SK-N-SH (cell line): ENCODE measurements at regions not wholly inside any gene's neighbourhood (a gene's known extent, or its start where the extent isn't known, plus 50 kb on each side); places are given as distances from the start of the nearest gene placed in this dataset.
"Not testable (repeated sequence)": the region's sequence is repeated elsewhere in the genome, so short reads cannot be mapped to it uniquely, and the experiment has no call there.

ENCODE experiments used
- CTCF ChIA-PET: fragments of 300-600, 350-600 bp; formaldehyde crosslinking; extraction: SDS; loops from one replicate; lab custom pipeline; 2021; lab: Yijun Ruan, JAX
- POLR2A ChIA-PET: fragments of 350-600 bp; sonication (Branson Sonifier 250); formaldehyde crosslinking; extraction: SDS; loops from one replicate; lab custom pipeline; 2020; ENCODE audit warnings: antibody characterized with exemption, inconsistent platforms; lab: Yijun Ruan, JAX
- DNase-seq: peaks from one replicate; pipeline ENCODE4 v3.0.0; 2012
- H2AFZ ChIP-seq: fragments of 200-600 bp; sonication (generic); 2 replicates; pipeline ENCODE4 v1.8.1; 2016; ENCODE audit warnings: antibody characterized with exemption, mild to moderate bottlenecking, low read depth
- H3F3A ChIP-seq: fragments of 200-600 bp; sonication (generic); replicated peaks from 2 replicates; pipeline ENCODE3; 2016; ENCODE audit warnings: antibody characterized with exemption, mild to moderate bottlenecking; ENCODE audit not compliant: insufficient read depth
- H3K27ac ChIP-seq, 2 experiments: fragments of 200-500 bp in 1 of 2; fragments of 200-600 bp in 1 of 2; sonication (Bioruptor generic) in 1 of 2; sonication (generic), shearing (Covaris generic) in 1 of 2; 2 replicates each; pipeline versions ENCODE4 v1.5.1 to v1.6.1; 2014 to 2016; ENCODE audit warnings: low read depth in 2 of 2, inconsistent platforms in 1 of 2, low read length in 1 of 2, mild to moderate bottlenecking in 1 of 2, mixed read lengths in 1 of 2
- H3K27me3 ChIP-seq: fragments of 200-600 bp; sonication (generic), shearing (Covaris generic); 2 replicates; pipeline ENCODE4 v1.6.1; 2016; ENCODE audit warnings: mixed run types; ENCODE audit not compliant: insufficient read depth
- H3K36me3 ChIP-seq, 2 experiments: fragments of 200-500 bp in 1 of 2; fragments of 200-600 bp in 1 of 2; sonication (Bioruptor generic) in 1 of 2; sonication (generic) in 1 of 2; replicated peaks in 1 of 2; 2 replicates each; pipeline versions ENCODE3 to v1.5.1; 2014 to 2016; ENCODE audit warnings: low read length in 1 of 2, mild to moderate bottlenecking in 1 of 2; ENCODE audit not compliant: insufficient read depth in 2 of 2, control insufficient read depth in 1 of 2
- H3K4me1 ChIP-seq, 2 experiments: fragments of 200-500 bp in 1 of 2; fragments of 200-600 bp in 1 of 2; sonication (Bioruptor generic) in 1 of 2; sonication (generic), shearing (Covaris generic) in 1 of 2; 2 replicates each; pipeline versions ENCODE4 v1.5.1 to v1.6.1; 2014 to 2016; ENCODE audit warnings: low read depth in 1 of 2, low read length in 1 of 2, mixed run types in 1 of 2; ENCODE audit not compliant: insufficient read depth in 2 of 2, control insufficient read depth in 1 of 2
- H3K4me2 ChIP-seq: fragments of 200-600 bp; sonication (generic), shearing (Covaris generic); 2 replicates; pipeline ENCODE4 v1.6.1; 2017; ENCODE audit warnings: mixed run types
- H3K4me3 ChIP-seq, 2 experiments: fragments of 200-500 bp in 1 of 2; fragments of 200-600 bp in 1 of 2; sonication (Bioruptor generic) in 1 of 2; sonication (generic), shearing (Covaris generic) in 1 of 2; 2 replicates each; pipeline versions ENCODE4 v1.5.1 to v1.8.1; 2014 to 2016; ENCODE audit warnings: low read depth in 2 of 2, inconsistent platforms in 1 of 2, low read length in 1 of 2, mild to moderate bottlenecking in 1 of 2, mixed read lengths in 1 of 2, moderate library complexity in 1 of 2
- H3K79me2 ChIP-seq: fragments of 200-600 bp; sonication (generic); 2 replicates; pipeline ENCODE4 v1.8.1; 2017; ENCODE audit warnings: mild to moderate bottlenecking; ENCODE audit not compliant: insufficient read depth
- H3K9ac ChIP-seq: fragments of 200-600 bp; sonication (generic); 2 replicates; pipeline ENCODE4 v1.6.1; 2017; ENCODE audit warnings: mixed run types
- H3K9me2 ChIP-seq: fragments of 200-600 bp; sonication (generic); 2 replicates; pipeline ENCODE4 v1.6.1; 2017; ENCODE audit warnings: mixed run types
- H3K9me3 ChIP-seq: fragments of 200-600 bp; sonication (generic); 2 replicates; pipeline ENCODE4 v1.6.1; 2017; ENCODE audit warnings: mixed run types, mild to moderate bottlenecking, moderate library complexity
- H4K20me1 ChIP-seq: fragments of 200-600 bp; sonication (generic); 2 replicates; pipeline ENCODE4 v1.6.1; 2017; ENCODE audit warnings: mild to moderate bottlenecking, mixed run types; ENCODE audit not compliant: insufficient read depth
- CHD2 ChIP-seq: fragments of 150-350 bp; IDR thresholded peaks from 2 replicates; pipeline ENCODE4 v1.6.1; 2018; ENCODE audit warnings: low read length; ENCODE audit not compliant: partially characterized antibody
- CTCF ChIP-seq: fragments of 200-600 bp; sonication (generic); IDR thresholded peaks from 2 replicates; pipeline ENCODE4 v1.6.1; 2017; ENCODE audit warnings: antibody characterized with exemption, mild to moderate bottlenecking, moderate library complexity
- EP300 ChIP-seq, 2 experiments: IDR thresholded peaks; 2 replicates each; pipeline versions ENCODE4 v1.4.0 to v1.6.1; 2012; ENCODE audit warnings: borderline replicate concordance in 1 of 2, low read depth in 1 of 2, low read length in 1 of 2
- FOXM1 ChIP-seq: IDR thresholded peaks from 2 replicates; pipeline ENCODE4 v1.4.0; 2012; ENCODE audit warnings: low read depth, mild to moderate bottlenecking
- GATA2 ChIP-seq: sonication (generic); formaldehyde crosslinking; IDR thresholded peaks from 2 replicates; pipeline ENCODE4 v1.5.0; 2020; ENCODE audit warnings: mild to moderate bottlenecking, missing genetic modification reagents
- IRF3 ChIP-seq: fragments of 150-350 bp; IDR thresholded peaks from 2 replicates; pipeline ENCODE4 v1.6.1; 2016; ENCODE audit warnings: mild to moderate bottlenecking, low read depth, low read length
- MXI1 ChIP-seq: IDR thresholded peaks from 2 replicates; pipeline ENCODE4 v1.6.1; 2012; ENCODE audit warnings: mild to moderate bottlenecking, low read depth, low read length, improper control_type of control experiment
- RAD21 ChIP-seq: IDR thresholded peaks from 2 replicates; pipeline ENCODE4 v1.6.1; 2012; ENCODE audit warnings: mild to moderate bottlenecking, low read length
- RCOR1 ChIP-seq: fragments of 150-350 bp; IDR thresholded peaks from 2 replicates; pipeline ENCODE4 v1.6.1; 2017; ENCODE audit warnings: antibody characterized with exemption, low read length
- SMC3 ChIP-seq: IDR thresholded peaks from 2 replicates; pipeline ENCODE4 v1.6.1; 2012; ENCODE audit warnings: low read depth, low read length, improper control_type of control experiment
- TCF12 ChIP-seq: IDR thresholded peaks from 2 replicates; pipeline ENCODE4 v1.4.0; 2012
- WGBS: methylation state at CpG from one replicate; pipeline ENCODE4 v1.1.6; 2017; ENCODE audit warnings: low lambda C conversion rate; 5-methylcytosine and 5-hydroxymethylcytosine counted together
- TF ChIP-seq, protein P1 (sequence below): fragments of 150-350 bp; IDR thresholded peaks from 2 replicates; pipeline ENCODE4 v1.6.1; 2017; ENCODE audit warnings: antibody characterized with exemption, low read length, low read depth, borderline replicate concordance

- TF ChIP-seq RAD21 (peak; percentile 26; the same call in 1 of the 2 replicates), CTCF (peak; percentile 66)
- TF ChIP-seq, all 33 proteins: peak for 2; not testable (repeated sequence) for 31
- POLR2A ChIA-PET, DNase-seq, H3K9ac ChIP-seq, H3K4me1 ChIP-seq, H3K36me3 ChIP-seq, H3K4me3 ChIP-seq, H4K20me1 ChIP-seq, H3K4me2 ChIP-seq, H3K27me3 ChIP-seq, H2AFZ ChIP-seq, H3F3A ChIP-seq, H3K9me2 ChIP-seq, H3K9me3 ChIP-seq, H3K27ac ChIP-seq, H3K79me2 ChIP-seq: not testable (repeated sequence)
- CTCF ChIA-PET, result interaction anchor here (0.6 to 0.7 kb wide), 3 partner anchors 105 to 230 kb away, joined by 3 to 4 read pairs (median 3); no protein-coding TSS in a partner anchor
- 18% methylated on average over 3 of the region's 3 CpGs for WGBS
Observed at GRCh38 chr17:62226610-62227240, 153.6 kb upstream of the EFCAB3 start.

- H3K9me3 ChIP-seq, CTCF ChIA-PET, H3F3A ChIP-seq, H2AFZ ChIP-seq, H4K20me1 ChIP-seq, H3K79me2 ChIP-seq, H3K4me2 ChIP-seq, H3K27ac ChIP-seq, H3K4me3 ChIP-seq, H3K9ac ChIP-seq, POLR2A ChIA-PET, H3K27me3 ChIP-seq, H3K36me3 ChIP-seq, H3K4me1 ChIP-seq, DNase-seq, H3K9me2 ChIP-seq: not testable (repeated sequence)
- WGBS, result 78% methylated on average over 1 of the region's 1 CpG
Observed at GRCh38 chr17:62223585-62223984, 156.8 kb upstream of the EFCAB3 start.

- H3K4me2 ChIP-seq, result no peak overlapping the region
- no peaks in the 10 kb centered on the region for H3K27me3 ChIP-seq
- H4K20me1 ChIP-seq, result no peaks in the 10 kb centered on the region
- no peaks in the 10 kb centered on the region for H3K9me2 ChIP-seq
- no peaks in the 10 kb centered on the region for H3F3A ChIP-seq
- no peaks in the 10 kb centered on the region for H3K79me2 ChIP-seq
- ChIA-PET CTCF (interaction anchor here (1.4 kb wide), 1 partner anchor 10 kb away, joined by 6 read pairs; no protein-coding TSS in a partner anchor), POLR2A (no interaction called here)
- H3K9ac ChIP-seq, result no peak overlapping the region
- no peak overlapping the region for H3K27ac ChIP-seq
- H3K4me1 ChIP-seq, result no peaks in the 10 kb centered on the region
- H3K9me3 ChIP-seq, result no peaks in the 10 kb centered on the region
- DNase-seq, result no peak
- H3K36me3 ChIP-seq, result no peaks in the 10 kb centered on the region
- WGBS, result 82% methylated on average over 7 of the region's 7 CpGs
- H2AFZ ChIP-seq, result no peak overlapping the region
- H3K4me3 ChIP-seq, result no peak overlapping the region
- no peak for TF ChIP-seq CHD2
- TF ChIP-seq CTCF, result no peak
- TF ChIP-seq EP300 (IDR thresholded peaks at IDR 0.05; ENCODE audit: borderline replicate concordance in 1 of 2, low read depth in 1 of 2, low read length in 1 of 2), result no peak
- TF ChIP-seq RAD21, result no peak
- TF ChIP-seq RCOR1, result no peak
- TF ChIP-seq, protein P1, sequence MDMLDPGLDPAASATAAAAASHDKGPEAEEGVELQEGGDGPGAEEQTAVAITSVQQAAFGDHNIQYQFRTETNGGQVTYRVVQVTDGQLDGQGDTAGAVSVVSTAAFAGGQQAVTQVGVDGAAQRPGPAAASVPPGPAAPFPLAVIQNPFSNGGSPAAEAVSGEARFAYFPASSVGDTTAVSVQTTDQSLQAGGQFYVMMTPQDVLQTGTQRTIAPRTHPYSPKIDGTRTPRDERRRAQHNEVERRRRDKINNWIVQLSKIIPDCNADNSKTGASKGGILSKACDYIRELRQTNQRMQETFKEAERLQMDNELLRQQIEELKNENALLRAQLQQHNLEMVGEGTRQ, result no peak
- no peak for TF ChIP-seq GATA2 (CRISPR knock-in tag)
- TF ChIP-seq IRF3, result no peak
- TF ChIP-seq MXI1, result no peak
- TF ChIP-seq FOXM1, result no peak
- TF ChIP-seq SMC3, result no peak
- TF ChIP-seq TCF12, result no peak
Observed at GRCh38 chr17:62219221-62219899, 154.3 kb upstream of the MED13 start.
